NCI-H1694 treated with DMSO at 0.1 percent for 48 hours (cell line): ENCODE measurements at regions not wholly inside any gene's neighbourhood (a gene's known extent, or its start where the extent isn't known, plus 50 kb on each side); places are given as distances from the start of the nearest gene placed in this dataset.
"Not testable (repeated sequence)": the region's sequence is repeated elsewhere in the genome, so short reads cannot be mapped to it uniquely, and the experiment has no call there.

Source experiments
- DNase-seq: peaks from one replicate; lab custom pipeline; 2025; lab: John Stamatoyannopoulos, UW

DNA sequence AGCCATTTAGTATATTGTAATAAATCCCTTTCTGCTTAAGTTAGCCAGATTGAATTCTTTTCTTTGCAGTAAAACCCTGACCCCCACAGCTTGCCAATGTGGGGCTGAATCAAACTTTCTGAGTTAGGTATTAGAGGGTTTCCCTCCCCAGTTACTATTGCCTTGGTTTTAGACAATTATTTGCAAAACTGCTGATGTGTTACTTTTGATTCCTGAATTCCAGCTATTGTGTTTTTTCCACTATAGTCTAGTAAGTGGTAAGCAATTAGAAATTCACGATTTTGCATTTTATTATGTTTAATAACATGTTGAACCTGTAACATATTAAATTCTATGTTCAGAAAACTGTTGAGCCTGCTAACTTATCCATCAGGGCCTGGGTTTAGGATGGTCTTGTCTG lies 391.5 kb downstream of the DLEU7 start:
- DNase-seq, result no peak

GRCh38 chr13:50452756-50453155 lies 390.7 kb downstream of the DLEU7 start:
- DNase-seq, result no peak

DNA sequence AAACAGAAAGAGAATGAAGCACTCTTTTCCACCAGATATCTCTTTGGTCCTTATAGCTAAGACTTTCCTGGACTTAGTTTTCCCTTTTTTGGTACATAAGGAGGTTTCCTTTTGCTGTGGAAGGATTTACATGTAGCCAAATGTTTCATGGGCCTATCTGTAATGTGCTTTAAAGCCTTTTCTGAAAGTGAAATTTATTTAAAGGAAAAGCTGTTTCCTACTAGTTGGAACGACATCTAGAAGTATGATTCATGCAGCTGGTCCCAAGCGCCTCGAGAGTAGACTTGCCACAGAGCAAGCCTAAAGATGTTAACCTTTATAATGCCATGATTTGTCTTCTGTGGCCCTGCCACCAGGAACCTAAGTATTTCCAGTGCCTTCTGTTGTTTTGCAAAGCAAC lies 390.3 kb downstream of the DLEU7 start:
- DNase-seq, result no peak

DNA sequence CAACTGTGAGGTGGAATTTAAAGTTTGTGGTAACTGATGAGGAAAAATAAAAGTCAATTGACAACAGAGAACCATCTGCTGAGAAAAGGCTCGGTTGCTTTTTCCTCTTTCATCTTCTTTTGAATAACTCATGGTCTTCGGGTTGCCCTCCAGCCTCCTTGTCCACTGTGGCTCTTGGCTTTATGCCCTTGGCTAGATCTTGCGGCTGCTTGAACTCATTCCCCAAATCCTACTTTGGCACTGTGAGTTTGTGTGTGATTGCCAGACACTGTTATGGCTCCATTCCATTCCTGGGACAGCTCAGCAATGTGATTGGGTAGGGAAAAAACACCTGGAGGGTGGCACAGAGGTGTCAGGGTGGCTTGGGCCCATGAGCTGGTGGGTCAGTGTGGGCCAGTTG lies 387.4 kb downstream of the DLEU7 start:
- no peak for DNase-seq

DNA sequence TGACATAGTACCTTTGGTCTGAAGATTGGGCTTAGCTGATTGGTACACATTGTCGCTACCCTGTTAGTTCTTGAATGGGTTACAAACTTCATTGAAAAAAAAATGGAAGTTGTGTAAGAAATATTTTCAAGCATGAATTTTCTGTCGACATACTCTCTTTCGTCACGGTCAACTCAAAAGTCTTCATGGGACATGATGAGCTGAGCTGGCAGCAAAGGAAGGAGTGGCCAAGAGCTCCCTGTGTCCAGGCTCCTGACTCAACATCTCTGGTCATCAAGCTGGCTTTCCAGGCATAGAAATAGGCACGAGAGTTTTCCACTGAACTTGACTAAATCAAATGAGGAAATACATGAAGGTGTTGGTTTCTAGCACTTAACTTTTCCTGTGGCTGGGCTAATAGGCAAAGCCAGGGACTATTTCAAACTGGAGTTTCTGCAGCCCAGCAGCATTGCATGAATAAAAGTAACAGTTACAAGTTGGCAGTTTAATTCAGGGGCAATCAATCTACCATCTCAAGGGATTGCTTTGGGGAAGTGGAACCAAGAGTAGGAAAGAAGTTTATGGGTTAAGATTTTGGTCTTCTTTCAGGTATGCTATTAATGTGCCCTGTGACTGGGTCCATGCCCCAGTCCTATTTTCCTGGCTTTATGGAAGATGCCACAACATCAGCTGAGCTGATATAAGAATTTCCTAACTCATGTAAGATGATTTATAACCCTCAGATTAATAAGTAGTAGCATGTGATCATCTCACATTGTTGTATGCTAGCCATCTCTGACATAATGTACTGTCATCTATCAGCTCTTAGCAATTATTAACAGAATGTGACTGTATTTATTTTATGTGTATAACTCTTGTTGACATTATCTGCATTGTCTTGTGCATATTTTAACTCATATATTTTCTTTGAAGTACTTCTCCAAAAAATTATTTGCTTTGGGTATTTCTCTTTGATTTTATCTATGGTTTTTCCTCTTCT lies 385.8 kb downstream of the DLEU7 start:
- DNase-seq, result no peak

DNA sequence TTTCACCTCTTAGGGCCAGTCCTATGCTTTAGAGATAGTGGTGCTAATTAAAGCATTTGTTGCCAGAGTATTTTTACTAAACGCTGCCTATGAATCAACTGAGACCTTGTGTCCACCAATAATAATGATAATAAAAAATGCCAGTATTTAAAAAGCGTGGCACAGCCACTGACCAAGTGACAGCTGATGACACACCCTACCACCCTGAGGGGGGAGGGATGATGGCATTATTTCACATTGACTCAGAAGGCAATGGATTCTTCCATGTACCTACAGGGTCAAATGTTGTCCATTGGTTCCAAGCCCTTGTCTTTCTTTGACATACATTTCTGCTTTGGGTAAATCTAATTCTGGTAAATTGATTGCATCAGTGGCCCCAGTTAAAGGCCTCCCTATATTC lies 384.4 kb downstream of the DLEU7 start:
- DNase-seq, result no peak

GRCh38 chr13:50459658-50460057 lies 383.8 kb downstream of the DLEU7 start:
- no peak for DNase-seq

- no peak for DNase-seq
Measured at GRCh38 chr13:50460358-50460757, 383.1 kb downstream of the DLEU7 start.

GRCh38 chr13:50461189-50461588 lies 382.3 kb downstream of the DLEU7 start:
- DNase-seq, result no peak

- DNase-seq, result no peak
Measured at GRCh38 chr13:50463719-50464118, 379.8 kb downstream of the DLEU7 start.

GRCh38 chr13:50464349-50465251 lies 378.9 kb downstream of the DLEU7 start:
- peak; percentile 33 for DNase-seq

- DNase-seq, result no peak
Measured at GRCh38 chr13:50466456-50466855, 377.0 kb downstream of the DLEU7 start.

- no peak for DNase-seq
Measured at GRCh38 chr13:50467156-50468110, 376.1 kb downstream of the DLEU7 start.

DNA sequence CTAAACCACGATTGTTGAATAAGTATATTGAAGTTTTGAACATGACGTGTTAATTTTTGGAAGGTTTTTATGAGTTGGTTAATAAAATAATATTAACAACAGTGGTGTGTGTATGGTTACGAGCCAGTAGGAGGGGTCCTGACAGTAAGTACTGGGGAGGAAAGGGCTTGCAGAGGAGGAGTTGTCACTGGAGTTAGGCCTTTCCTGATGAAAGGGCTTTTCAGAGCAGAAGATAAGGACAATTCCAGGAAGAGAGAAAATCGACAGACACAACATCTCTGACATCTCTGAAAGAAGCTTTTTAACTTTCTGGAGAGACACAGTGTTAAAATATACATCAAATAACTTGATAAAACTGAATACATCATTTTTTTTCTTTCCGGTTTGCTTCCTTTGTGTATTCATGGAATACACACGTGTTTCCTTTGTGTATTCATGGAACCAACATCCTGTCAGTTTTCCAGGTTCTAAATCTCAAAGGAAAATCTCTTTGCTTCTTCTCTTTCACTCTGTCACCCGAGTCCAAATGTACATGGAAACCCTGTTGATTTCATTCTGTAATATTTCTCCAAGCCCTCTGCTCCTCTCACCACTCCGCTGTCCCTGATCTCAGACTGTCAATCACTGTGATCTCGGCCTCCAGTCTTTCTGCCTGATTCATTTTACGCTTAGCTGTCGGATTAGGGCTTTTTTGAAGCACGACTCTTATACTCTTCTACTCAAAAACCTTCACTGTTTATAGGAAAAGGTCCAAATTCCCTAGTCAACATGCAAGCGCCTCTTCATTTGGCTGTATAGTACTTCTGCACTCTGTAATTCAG lies 374.4 kb downstream of the DLEU7 start:
- DNase-seq, result no peak

DNA sequence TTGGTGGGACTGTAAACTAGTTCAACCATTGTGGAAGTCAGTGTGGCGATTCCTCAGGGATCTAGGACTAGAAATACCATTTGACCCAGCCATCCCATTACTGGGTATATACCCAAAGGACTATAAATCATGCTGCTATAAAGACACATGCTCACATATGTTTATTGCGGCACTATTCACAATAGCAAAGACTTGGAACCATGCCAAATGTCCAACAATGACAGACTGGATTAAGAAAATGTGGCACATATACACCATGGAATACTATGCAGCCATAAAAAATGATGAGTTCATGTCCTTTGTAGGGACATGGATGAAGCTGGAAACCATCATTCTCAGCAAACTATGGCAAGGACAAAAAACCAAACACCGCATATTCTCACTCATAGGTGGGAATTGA lies 370.4 kb downstream of the DLEU7 start:
- not testable (repeated sequence) for DNase-seq

GRCh38 chr13:50474088-50474662 lies 369.3 kb downstream of the DLEU7 start:
- no peak for DNase-seq

GRCh38 chr13:50476577-50477285 lies 366.8 kb downstream of the DLEU7 start:
- DNase-seq, result no peak

DNA sequence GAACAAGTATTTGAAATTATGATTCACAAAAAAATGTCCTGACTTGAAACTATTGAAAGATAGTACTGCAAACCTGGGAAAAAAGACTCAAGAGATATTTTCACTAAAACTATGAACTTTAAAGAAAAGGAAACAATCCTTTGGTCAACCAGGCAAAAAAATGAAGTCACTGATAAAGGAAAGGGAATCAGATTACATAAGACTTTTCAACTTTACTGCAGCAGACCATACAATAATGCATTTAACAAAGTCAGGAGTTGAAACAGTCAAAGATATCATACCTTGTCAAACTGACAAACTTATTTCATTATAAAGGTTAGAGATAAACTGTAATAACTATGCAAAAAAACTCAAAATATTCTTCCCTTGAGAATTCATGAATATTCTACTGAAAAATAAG lies 361.6 kb downstream of the DLEU7 start:
- DNase-seq, result no peak

DNA sequence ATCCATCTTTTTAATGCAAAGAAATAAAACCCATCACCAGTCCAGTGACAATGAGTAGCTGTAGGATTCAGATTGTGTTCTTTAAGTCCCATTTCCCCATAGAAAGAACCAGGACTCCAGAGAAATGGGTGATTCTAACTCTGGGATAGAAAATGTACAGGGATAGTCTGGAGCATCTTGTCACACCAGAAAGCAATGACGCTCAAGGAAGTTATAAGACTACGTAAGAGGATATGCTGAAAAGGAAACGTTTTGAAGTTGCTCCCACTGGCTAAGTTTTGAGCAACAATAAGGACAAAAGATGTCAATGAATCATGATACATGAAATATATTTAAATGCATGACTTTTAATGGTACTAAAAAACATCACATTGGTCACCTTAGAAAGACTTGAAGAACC lies 360.1 kb downstream of the DLEU7 start:
- no peak for DNase-seq
